ENCODE measurements at regions not wholly inside any gene's neighbourhood (a gene's known extent, or its start where the extent isn't known, plus 50 kb on each side); places are given as distances from the start of the nearest gene placed in this dataset.

GRCh38 chr5:53239301-53239990 lies 129.9 kb upstream of the MOCS2 start:
- no peaks in the 10 kb centered on the region for H4K20me1 ChIP-seq
- no peak for TF ChIP-seq Cebpa-rat (IDR thresholded peaks at IDR 0.05)
- no peaks in the 10 kb centered on the region for H3K36me3 ChIP-seq
- H3K9ac ChIP-seq, result no peak overlapping the region
- H3K4me3 ChIP-seq, result no peak overlapping the region
- H3K4me2 ChIP-seq, result no peak overlapping the region
- no peak overlapping the region for H3K27ac ChIP-seq
- no peaks in the 10 kb centered on the region for H3K27me3 ChIP-seq
- no peaks in the 10 kb centered on the region for H3K4me1 ChIP-seq
- no peaks in the 10 kb centered on the region for H3K9me3 ChIP-seq (replicated peaks in 1 of 11)

DNA sequence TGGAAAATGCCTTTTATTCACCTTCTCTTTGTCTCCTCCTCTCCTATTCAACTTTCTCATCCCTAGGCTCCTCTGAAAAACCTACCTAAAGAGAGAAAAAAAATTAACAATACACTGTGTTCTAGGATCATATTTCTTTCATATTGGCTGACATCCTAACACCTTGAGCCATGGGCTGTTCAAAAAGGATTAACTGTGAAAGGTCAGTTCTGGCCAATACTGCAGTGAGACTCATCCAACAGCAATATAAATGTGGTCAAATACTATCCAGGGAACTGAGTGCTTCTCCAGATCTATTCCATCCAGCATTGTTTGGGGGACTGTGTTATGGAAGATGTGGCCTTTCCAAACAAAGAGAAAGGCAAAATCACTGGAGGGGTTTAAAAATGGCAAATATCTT lies 131.1 kb upstream of the MOCS2 start:
- Histone ChIP-seq H4K20me1 (no peaks in the 10 kb centered on the region), H3K9ac (no peak overlapping the region), H3K4me2 (no peak overlapping the region), H3K27ac (no peak overlapping the region), H3K4me1 (peaks cover 0 to 3% (median 0%) of the 10 kb centered on the region in 10 experiments; a peak in 3 of 20 replicates), H3K4me3 (no peak overlapping the region), H3K36me3 (no peaks in the 10 kb centered on the region), H3K9me3 (replicated peaks in 1 of 11) (no peaks in the 10 kb centered on the region), H3K27me3 (no peaks in the 10 kb centered on the region)
- TF ChIP-seq Cebpa-rat (IDR thresholded peaks at IDR 0.05), result no peak

DNA sequence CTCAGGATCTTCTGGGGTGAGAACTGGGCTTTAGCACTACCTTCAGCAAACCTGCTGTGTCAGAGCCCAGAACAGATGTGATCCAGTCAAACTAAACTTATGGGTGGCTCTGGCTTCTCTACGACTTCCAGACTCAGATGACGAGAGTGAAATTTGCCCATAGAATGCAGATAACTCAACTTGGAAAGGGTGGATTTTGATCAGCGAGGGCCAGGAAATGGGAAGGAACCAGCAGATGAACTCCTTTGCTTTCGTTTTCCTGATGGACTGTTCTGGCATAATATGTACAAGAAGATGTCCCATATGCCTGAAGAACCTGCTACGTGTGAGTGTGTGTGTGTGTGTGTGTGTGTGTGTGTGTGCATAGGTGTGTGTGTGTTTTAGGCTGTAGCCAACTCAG lies 132.0 kb upstream of the MOCS2 start:
- Histone ChIP-seq H3K9me3 (replicated peaks in 1 of 11) (no peaks in the 10 kb centered on the region), H4K20me1 (no peaks in the 10 kb centered on the region), H3K9ac (no peak overlapping the region), H3K27ac (no peak overlapping the region), H3K4me2 (no peak overlapping the region), H3K4me3 (no peak overlapping the region), H3K27me3 (no peaks in the 10 kb centered on the region), H3K4me1 (peaks cover 0 to 12% (median 0%) of the 10 kb centered on the region in 10 experiments; a peak in 7 of 20 replicates), H3K36me3 (no peaks in the 10 kb centered on the region)
- no peak for TF ChIP-seq Cebpa-rat (IDR thresholded peaks at IDR 0.05)

- no peak overlapping the region for H3K4me2 ChIP-seq
- H3K4me1 ChIP-seq, result peaks cover 0 to 17% (median 0%) of the 10 kb centered on the region in 10 experiments; a peak in 7 of 20 replicates
- no peak overlapping the region for H3K9ac ChIP-seq
- no peaks in the 10 kb centered on the region for H3K9me3 ChIP-seq (replicated peaks in 1 of 11)
- H3K27ac ChIP-seq, result no peak overlapping the region
- TF ChIP-seq Cebpa-rat (IDR thresholded peaks at IDR 0.05), result no peak
- H3K27me3 ChIP-seq, result no peaks in the 10 kb centered on the region
- H3K36me3 ChIP-seq, result no peaks in the 10 kb centered on the region
- no peaks in the 10 kb centered on the region for H4K20me1 ChIP-seq
- H3K4me3 ChIP-seq, result no peak overlapping the region
Measured at GRCh38 chr5:53243403-53243802, 133.8 kb upstream of the MOCS2 start.

DNA sequence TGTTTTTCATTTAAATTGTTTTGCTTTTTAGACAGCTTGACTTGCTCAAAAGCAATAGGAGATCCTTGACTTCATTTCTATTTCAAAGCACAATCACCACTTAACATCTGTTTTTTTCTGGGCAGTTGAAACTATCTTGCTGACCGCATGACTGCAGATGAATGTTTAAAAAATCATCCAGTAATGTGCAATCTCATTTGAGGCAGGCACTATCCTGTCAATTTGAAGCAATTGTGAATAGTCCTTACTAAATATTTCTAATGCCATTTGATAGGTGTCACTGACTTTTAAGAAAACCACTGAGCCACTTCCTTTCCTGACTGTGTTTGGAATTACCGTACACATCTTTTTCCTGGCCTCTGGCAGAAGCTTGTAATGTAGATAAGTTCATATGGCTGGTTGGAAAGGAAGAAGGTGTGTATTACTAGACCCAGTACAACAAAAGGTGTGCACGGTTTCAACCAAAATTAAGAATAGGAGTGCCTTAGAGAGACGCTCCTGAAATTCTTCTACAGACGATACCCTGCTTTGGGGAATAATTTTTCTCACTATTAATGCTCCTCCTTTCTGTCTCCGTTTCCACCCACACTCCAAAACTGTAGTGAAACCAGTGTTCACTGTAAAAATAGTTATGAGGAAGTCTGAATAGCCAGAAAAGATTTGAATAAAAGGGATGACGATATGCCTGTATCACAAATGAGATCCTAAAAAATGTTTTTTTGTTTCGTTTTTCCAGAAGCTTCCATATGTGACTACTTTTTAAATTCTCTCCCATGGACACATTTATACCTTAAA lies 136.7 kb upstream of the MOCS2 start:
- Histone ChIP-seq H3K27ac (no peak overlapping the region), H3K9ac (no peak overlapping the region), H3K4me3 (no peak overlapping the region), H4K20me1 (no peaks in the 10 kb centered on the region), H3K4me1 (peaks cover 0 to 17% (median 0%) of the 10 kb centered on the region in 10 experiments; a peak in 7 of 20 replicates), H3K27me3 (no peaks in the 10 kb centered on the region), H3K4me2 (peak overlapping the region in 3 of 11 experiments; percentile 47 to 73 (median 62); a peak in 6 of 22 replicates), H3K9me3 (replicated peaks in 1 of 11) (no peaks in the 10 kb centered on the region), H3K36me3 (no peaks in the 10 kb centered on the region)
- TF ChIP-seq Cebpa-rat (IDR thresholded peaks at IDR 0.05), result no peak

- no peak overlapping the region for H3K4me2 ChIP-seq
Measured at GRCh38 chr5:53249529-53250200, 140.1 kb upstream of the MOCS2 start.

GRCh38 chr5:53250201-53250550 lies 140.6 kb upstream of the MOCS2 start:
- H3K4me2 ChIP-seq, result no peak overlapping the region

More at GRCh38 chr5:53249529-53250200, 140.1 kb upstream of the MOCS2 start:
- no peak for TF ChIP-seq Cebpa-rat (IDR thresholded peaks at IDR 0.05)
- H3K4me1 ChIP-seq, result peaks cover 0 to 17% (median 0%) of the 10 kb centered on the region in 10 experiments; a peak in 7 of 20 replicates
- no peaks in the 10 kb centered on the region for H3K27me3 ChIP-seq
- H3K27ac ChIP-seq, result no peak overlapping the region
- no peaks in the 10 kb centered on the region for H3K36me3 ChIP-seq
- H3K9ac ChIP-seq, result no peak overlapping the region
- no peaks in the 10 kb centered on the region for H4K20me1 ChIP-seq
- H3K9me3 ChIP-seq (replicated peaks in 1 of 11), result no peaks in the 10 kb centered on the region
- no peak overlapping the region for H3K4me3 ChIP-seq

GRCh38 chr5:53253421-53253871 lies 143.9 kb upstream of the MOCS2 start:
- Histone ChIP-seq H3K4me1 (no peaks in the 10 kb centered on the region), H3K9me3 (replicated peaks in 1 of 11) (no peaks in the 10 kb centered on the region), H3K9ac (no peak overlapping the region), H4K20me1 (no peaks in the 10 kb centered on the region), H3K27me3 (no peaks in the 10 kb centered on the region), H3K4me3 (no peak overlapping the region), H3K36me3 (no peaks in the 10 kb centered on the region), H3K4me2 (no peak overlapping the region), H3K27ac (no peak overlapping the region)
- no peak for TF ChIP-seq Cebpa-rat (IDR thresholded peaks at IDR 0.05)

More at GRCh38 chr5:53250201-53250550, 140.6 kb upstream of the MOCS2 start:
- TF ChIP-seq Cebpa-rat (IDR thresholded peaks at IDR 0.05), result no peak
- H3K27ac ChIP-seq, result no peak overlapping the region
- no peaks in the 10 kb centered on the region for H3K36me3 ChIP-seq
- H3K4me3 ChIP-seq, result no peak overlapping the region
- H3K27me3 ChIP-seq, result no peaks in the 10 kb centered on the region
- H3K4me1 ChIP-seq, result peaks cover 0 to 17% (median 0%) of the 10 kb centered on the region in 10 experiments; a peak in 7 of 20 replicates
- H4K20me1 ChIP-seq, result no peaks in the 10 kb centered on the region
- H3K9me3 ChIP-seq (replicated peaks in 1 of 11), result no peaks in the 10 kb centered on the region
- no peak overlapping the region for H3K9ac ChIP-seq

DNA sequence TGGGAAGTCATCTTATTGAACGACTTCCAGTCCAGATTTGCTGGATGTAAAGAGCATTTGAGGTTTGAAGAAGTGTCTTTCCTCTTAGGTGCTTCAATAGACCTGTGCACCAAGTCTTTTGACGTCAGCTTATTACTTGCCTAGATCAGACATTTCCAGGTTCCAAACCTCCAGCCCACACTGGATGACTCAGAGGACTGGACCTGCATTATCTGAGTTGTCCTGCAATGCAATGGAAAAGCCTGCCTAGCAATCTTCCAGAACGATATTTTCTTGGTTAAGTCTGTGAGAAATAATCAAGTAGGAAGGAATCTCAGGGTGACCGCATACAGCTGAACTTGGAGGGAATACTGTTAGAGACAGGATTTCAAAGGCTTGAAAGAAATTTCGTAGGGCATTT lies 147.2 kb upstream of the MOCS2 start:
- Histone ChIP-seq H3K9ac (no peak overlapping the region), H4K20me1 (no peaks in the 10 kb centered on the region), H3K4me2 (no peak overlapping the region), H3K36me3 (no peaks in the 10 kb centered on the region), H3K4me1 (no peaks in the 10 kb centered on the region), H3K4me3 (no peak overlapping the region), H3K9me3 (replicated peaks in 1 of 11) (no peaks in the 10 kb centered on the region), H3K27me3 (no peaks in the 10 kb centered on the region), H3K27ac (no peak overlapping the region)
- TF ChIP-seq Cebpa-rat (IDR thresholded peaks at IDR 0.05), result no peak
